GM19467 (cell line): ENCODE measurements at regions not wholly inside any gene's neighbourhood (a gene's known extent, or its start where the extent isn't known, plus 50 kb on each side); places are given as distances from the start of the nearest gene placed in this dataset.
"Not testable (repeated sequence)": the region's sequence is repeated elsewhere in the genome, so short reads cannot be mapped to it uniquely, and the experiment has no call there.

Experiments used
- ATAC-seq: cut with Tn5 transposase; IDR thresholded peaks from one replicate; pipeline ENCODE4 v1.9.1; 2021; ENCODE audit warnings: mild to moderate bottlenecking, moderate library complexity; ENCODE audit not compliant: unreplicated experiment

DNA sequence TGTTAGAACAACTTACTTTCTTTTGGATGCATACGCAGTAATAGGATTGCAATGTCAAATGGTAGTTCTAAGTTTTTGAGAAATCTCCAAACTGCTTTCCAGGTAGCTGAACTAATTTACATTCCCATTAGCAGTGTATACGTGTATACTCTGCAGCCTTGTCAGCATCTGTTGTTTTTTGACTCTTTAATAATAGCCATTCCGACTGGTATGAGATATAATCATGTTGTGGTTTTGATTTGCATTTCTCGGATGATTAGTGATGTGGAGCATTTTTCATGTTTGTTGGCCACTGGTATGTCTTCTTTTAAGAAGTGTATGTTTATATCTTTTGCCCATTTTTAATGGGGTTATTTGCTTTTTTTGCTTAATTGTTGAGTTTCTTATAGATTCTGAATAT is 76.9 kb upstream of the HNRNPA1L2 start:
- ATAC-seq: peak; percentile 76

DNA sequence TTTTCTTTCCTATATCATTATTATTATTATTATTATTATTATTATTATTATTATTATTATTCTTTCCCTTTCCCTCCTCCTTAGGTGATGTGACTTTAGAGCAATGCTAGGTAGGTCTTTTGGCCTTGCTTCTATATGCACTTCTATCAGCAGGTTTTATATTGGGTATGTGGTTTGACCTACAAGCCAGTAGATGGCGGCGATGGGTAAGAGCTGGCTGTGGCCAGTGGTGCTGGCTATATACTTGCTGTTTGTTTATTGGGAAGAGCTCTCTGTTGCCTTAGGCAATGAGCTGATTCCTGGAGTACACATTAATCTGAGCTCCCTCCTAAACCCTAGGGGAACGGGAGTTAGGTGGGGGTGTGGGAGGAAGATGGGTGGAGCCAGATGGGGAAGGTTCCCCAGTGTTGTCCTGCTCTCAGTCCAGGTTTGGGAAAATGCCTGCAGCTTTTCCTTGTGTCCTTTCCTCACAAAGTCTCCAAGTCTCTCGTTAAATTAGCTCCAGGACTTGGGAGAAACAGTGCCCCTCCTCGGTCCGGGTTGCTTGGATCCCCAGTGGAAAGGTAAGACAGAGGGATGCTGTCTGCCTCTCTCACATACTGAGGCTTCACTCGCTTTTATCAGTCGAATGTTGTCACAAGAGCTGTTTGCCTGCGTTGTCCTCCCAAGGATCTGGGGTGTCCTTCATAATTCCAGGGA is 72.2 kb upstream of the HNRNPA1L2 start:
- ATAC-seq: peak; percentile 64

DNA sequence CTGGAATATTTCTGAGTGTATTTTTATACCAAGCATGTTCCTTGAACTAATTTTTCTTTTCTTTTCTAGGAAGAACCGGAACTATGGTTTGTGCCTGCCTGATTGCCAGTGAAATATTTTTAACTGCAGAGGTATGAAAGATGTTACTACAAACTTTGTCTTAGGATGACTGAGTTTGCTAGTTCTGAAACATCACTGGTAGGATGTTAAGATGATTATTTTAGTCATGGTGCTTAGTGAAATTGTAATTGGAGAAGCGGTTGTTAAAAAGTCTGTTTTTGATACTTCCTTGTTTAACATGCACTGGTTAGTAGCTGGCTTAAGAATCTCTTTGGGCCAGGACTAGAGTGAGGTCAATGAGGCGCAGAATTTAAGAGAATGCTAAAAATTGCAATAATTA is 71.1 kb upstream of the HNRNPA1L2 start:
- not testable (repeated sequence) for ATAC-seq

DNA sequence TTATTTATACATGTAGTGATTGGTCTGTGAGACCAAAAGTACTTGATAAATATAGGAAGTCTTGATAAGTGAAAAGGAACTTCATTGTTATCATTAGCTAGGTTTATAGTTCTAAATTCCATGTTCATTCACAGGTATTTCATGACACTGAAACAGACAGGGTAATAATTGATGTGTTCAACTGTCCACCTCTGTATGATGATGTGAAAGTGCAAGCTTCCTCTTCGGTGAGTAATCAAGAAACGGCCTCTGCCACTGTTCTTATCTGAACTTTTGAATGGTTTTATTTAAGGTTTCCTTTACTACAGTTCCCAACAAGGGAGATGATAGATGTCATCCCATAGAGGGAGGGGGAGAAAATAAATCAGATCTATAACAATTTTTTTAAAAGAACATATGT is 59.3 kb upstream of the HNRNPA1L2 start:
- peak; percentile 76 for ATAC-seq
